ENCODE measurements at regions not wholly inside any gene's neighbourhood (a gene's known extent, or its start where the extent isn't known, plus 50 kb on each side); places are given as distances from the start of the nearest gene placed in this dataset.
"Not testable (repeated sequence)": the region's sequence is repeated elsewhere in the genome, so short reads cannot be mapped to it uniquely, and the experiment has no call there.

DNA sequence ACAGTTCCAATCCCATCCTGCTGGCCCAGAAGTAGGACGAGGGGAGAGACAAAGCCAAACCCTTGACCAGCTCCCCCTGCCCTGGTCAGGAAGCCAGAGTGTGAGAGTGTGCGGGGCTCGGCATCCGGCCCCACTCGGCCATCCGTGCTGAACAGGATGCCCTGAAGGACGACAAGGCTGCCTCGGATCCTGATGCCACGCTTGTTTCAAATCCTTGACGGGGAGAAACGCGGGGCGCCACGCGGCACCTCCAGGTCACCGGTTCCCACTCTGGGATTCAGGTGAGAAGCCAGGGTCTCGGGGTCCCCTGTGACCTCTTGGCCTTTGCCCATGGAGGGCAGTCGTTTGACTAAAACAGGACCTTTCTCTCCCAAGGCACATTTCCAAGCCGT, 167.8 kb downstream of the BRD1 start:
- DNase-seq (ENCODE audit: low read depth in 2 of 2): no peak

DNA sequence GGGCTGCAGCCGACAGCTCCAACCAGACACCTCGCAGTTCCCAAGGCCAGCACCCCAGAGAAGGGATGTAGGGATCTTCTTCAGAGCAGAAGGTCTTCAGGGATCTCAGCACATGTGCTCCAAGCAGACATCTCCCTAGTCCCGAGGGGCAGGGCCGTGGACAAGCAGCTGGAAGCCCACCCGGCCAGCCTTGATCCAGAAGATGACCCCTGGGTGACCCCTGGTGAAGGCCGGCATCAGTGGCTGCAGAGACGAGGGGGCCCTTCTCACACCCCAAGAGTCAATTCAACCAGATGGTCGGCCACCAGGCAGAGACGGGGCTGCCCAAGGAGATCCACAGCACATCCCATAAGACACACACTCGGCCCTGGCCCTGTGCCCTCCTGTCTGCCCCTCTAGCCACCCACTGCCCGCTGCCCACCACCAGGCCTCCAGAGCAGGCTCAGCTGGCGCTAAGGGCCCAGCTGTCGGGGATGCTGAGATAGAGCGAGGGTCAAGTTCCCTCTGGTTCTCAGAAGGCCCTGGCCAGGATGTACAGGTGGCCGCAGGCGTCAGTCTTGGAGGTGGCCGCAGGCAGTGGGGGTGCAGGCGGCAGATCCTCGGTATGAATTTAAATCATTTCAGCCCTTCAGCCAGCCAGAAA, 168.3 kb downstream of the BRD1 start:
- DNase-seq (ENCODE audit: low read depth in 2 of 2): no peak

DNA sequence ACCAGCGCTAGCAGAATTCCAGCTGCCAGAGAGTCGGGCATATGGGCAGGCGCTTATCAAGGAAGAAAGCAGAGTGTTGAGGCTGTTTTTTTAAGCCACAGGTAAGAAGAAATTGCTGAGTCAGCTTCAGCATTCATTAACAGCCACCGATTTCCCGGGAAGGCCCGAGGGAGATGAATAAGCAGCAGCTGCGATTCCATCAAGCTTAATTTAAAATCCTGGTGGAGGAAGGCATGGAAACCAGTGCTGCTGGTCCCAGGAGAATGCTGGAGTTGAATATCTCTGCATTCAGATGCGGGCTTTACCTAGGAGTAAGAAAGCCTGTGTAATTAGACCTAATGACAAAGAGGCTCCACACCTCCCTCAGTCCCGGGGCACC, 168.8 kb downstream of the BRD1 start:
- no peak for DNase-seq (ENCODE audit: low read depth in 2 of 2)

DNA sequence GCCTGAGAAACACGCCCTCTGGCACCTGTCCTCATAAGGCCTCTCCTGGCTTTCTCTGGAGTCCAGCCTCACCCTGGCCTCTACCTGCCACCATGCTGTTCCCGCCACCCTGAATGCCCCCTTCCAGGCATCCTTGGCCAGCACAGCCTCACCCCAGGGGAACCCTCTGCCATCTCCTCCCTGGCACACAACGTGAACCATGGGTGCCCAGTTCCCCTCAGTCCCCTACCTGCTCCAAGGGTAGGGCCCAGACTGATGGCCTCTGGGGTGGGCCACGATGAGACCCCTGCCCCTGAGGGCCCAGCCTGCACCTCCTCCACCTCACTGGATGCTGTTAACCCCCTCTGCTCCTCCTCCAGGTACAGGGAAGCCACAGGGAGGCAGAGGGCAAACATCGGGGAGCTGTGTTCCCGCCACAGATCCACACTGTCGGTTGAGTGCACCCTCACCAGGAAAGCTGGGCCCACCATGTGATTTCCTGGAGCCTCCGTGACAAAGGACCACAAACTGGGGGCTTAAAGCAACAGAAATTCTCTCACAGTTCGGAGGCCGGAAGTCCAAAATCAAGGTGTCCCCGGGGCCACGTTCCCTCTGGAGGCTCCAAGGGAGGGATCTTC, 169.6 kb downstream of the BRD1 start:
- no peak for DNase-seq (ENCODE audit: low read depth in 2 of 2)

DNA sequence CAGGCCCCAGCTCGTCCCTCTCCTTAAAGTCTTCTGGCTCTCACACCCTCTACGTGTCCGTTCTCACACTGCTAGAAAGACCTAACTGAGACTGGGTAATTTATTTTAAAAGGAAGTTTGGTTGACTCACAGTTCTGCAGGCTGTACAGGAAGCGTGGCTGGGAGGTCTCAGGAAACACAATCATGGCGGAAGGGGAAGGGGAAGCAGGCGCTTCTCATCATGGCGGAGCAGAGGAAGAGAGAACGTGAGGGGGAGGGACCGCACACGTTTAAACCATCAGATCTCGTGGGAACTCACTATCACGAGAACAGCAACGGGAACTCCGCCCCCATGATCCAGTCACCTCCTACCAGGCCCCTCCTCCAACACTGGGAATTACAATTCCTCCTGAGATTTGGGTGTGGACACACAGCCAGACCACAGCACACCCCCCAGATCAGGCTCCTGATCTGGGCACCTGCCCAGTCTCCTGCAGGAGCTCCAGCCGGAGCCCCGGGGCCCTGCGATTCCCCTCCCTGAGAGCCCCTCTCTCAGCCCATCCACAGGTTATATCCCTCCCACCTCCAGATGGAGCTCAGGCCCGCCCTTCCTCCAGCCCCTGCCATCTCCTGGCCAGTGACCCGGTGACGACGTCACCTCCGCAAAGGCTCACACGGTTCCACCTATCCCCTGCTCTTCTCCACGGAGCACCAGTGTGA, 170.2 kb downstream of the BRD1 start:
- DNase-seq (ENCODE audit: low read depth in 2 of 2): no peak

DNA sequence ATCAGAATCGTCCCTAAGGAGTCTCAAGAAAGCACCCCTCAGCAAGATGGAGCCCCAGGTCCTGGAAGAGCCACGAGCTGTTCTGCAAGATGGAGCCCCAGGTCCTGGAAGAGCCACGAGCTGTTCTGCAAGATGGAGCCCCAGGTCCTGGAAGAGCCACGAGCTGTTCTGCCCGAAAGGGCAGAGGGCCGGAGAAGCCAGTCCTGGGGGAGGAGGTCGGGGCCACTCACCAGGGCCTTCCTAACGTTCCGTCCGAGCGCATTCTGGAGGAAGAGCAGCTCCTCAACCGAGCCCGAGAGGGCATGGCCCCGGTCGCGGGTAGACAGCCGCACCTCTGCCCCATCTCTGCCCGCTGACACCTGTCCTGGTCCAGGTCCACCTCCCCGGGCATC, 170.8 kb downstream of the BRD1 start:
- not testable (repeated sequence) for DNase-seq (ENCODE audit: low read depth in 2 of 2)

DNA sequence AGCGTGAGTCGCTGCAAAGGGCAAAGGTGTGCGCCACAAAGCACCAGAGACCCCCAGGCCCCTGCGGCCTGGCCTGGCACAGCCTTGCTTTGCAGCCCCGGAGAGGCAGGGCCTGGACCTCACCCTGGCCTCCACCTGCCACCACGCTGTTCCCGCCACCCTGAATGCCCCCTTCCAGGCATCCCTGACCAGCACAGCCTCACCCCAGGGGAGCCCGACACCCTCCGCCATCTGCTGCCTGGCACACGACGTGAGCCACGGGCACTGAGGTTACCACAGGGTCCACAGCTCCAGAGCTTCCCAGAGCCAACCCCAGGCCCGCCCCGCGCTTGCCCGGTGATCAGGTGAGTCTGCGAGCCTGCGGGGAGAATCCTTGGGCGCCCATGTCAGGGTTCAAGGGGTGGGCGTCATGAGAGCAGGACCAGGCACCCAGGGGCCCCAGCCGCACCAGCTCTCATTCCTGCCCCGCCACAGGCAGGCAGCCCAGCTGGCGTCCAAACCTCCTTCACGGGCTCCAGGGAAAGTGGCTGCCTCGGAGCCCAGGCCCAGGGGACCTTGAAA, 171.3 kb downstream of the BRD1 start:
- DNase-seq (ENCODE audit: low read depth in 2 of 2): no peak

DNA sequence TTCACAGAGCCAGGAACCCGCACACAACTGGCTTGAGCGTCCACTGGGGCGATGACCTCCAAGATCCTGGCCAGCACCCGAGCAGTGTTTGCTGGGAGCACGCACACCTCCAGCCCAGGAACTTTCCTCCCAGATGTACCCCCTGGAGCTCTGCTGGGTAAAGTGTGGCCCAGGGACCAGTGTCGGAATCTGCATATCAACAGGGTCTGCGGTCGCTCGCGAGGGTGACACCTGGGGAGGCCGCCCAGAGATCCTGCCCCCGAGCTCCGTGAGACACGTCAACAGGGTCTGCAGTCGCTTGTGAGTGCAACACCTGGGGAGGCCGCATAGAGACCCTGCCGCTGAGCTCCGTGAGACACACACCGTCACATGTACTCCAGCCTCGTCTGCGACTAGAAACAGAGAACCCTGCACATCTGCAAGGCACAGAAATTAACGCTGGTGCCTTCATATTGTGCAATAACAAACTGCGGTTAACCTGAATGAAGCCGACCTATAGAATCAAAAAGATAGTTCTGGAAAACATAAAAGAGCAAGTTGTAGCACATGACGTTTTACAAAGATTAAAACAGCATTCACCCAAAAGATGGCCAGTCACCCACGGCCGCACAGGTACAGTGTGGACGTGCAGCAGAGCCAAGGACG, 172.4 kb downstream of the BRD1 start:
- DNase-seq (ENCODE audit: low read depth in 2 of 2): no peak

DNA sequence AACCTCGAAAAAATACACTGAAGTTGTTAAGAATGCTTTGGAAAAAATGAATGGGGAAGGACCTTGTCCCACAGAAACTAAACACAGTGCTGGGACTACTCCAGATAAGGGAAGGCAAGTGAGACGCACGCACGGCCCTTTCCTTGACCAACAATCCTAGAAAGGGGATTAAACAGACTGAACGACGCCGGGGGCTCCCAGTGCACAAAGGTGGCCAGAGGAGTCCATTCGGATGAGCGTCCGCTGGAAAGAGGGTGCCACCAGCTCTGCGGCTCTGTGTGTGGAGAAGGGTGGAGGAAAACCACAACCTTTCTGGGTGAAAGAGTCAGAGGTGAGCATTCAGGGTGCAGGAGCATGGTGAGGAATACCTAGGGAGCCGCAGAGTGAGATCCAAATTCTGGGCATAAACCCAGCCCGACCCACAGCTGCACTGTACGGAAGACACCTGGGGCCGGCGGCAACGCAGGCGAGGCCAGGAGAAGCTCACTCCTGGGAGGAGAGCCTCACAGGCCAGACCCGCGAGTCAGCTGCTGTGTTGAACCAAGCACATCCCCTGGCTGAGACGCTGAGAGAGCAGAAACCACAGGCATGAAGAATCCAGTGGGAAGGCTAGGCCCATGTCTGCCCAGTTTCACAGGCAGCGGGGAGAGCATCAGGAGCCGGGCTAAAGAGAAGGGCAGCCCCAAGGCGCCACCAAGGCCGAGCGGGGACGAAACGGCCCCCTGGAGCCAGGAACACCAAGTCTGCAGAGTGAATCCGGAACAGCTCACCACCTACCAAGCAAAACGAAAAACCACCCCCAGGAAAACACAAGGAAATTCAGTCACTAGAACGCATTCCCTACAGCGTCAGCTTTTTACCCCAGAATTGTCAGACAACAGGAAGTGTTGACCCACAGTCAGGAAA, 177.1 kb downstream of the BRD1 start:
- DNase-seq (ENCODE audit: low read depth in 2 of 2): no peak

DNA sequence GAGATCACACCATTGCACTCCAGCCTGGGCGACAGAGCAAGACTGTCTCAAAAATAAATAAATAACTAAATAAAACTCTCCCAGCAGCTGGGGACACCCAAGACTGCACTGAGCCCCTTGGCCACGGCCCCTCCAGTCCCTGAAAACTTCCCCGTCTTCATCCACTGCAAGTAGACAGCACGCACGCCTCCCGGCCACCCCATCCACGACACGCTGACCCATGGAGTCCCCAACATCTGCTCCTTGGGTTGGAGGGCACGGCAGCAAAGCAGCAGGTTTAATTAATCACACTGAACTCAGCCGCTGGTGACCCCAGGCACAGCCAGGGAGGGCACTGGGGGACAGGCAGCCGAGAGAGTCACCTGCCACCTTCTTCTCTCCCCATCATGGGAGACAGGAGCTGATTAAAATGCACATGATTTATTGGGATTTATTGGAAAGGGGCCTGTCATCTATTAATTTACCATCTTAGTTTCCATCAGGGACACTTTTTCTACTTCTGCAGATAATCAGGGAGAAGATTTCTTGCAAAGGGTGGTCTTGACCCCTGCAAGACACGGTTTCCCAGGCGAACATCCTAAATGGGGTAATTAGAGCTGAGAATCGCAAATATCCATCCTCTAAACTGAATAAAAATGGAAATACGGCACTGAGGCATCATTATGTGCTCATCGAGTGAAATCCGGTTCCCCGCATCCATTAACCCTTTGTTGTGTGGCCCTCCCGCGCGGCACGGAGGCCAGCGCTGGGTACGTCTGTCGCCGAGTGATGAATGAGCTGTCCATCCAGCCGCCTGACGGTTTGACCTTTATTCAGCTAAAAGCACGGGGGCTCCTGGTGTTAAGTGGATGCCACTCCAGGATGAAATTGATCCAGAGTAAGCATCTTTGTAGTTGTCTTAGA, 178.3 kb downstream of the BRD1 start:
- no peak for DNase-seq (ENCODE audit: low read depth in 2 of 2)

DNA sequence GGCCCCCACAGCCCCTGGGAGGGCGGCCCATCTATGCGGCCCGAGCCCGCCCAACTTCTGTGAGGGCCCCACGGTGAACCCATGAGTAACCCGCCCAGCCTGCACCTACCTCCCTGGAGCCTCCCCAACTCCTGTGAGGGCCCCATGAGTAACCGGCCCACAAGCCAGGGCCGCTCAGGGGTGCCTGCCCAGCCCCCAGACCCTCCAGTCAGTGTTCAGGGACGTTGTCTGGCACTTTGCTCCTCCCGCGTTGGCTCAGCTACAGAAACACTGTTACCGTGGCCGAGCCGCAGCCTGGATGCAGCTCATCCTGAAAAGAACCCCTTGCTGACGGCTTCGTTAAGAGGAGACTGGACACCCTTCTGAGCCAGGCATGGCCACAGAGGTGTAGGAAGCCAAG, 179.6 kb downstream of the BRD1 start:
- DNase-seq (ENCODE audit: low read depth in 2 of 2): no peak

DNA sequence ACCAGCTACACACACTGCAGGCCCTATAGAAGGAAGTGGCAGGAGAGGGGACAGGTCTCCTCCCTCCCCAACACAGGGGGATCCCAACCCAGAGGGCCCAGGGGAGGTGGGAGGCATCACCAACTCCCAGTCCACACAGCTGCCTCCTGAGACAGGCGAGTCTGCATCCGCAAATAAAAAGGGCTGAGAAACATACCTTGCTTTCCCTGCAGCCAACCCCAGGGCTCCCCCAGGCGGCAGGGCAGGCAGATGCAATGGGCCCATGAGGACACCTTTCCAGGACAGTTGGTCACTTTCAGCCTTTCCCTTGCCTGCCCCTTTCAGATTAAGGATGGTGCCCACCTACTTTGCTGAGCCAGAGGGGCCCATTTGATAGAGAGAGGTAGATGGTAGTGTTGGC, 180.0 kb downstream of the BRD1 start:
- no peak for DNase-seq (ENCODE audit: low read depth in 2 of 2)

DNA sequence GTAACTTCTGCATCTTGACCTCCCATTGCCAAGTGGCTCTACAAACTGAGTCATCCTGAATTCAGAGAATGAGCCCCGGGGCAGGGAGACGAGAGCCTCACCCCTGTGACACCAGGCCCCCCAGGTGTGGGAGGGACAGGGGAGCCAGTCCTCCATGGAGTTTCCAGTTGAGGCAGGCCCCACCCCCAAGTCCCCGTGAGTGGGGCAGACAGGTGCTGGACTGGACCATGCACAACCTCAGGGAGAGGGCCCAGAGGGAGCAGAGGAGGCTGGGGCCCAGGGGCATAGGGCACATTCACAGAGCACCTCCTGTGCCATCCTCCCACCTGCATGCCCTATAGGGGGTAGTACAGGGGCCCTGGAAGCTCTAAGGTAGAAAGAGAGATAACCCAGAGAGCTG, 180.8 kb downstream of the BRD1 start:
- no peak for DNase-seq (ENCODE audit: low read depth in 2 of 2)

DNA sequence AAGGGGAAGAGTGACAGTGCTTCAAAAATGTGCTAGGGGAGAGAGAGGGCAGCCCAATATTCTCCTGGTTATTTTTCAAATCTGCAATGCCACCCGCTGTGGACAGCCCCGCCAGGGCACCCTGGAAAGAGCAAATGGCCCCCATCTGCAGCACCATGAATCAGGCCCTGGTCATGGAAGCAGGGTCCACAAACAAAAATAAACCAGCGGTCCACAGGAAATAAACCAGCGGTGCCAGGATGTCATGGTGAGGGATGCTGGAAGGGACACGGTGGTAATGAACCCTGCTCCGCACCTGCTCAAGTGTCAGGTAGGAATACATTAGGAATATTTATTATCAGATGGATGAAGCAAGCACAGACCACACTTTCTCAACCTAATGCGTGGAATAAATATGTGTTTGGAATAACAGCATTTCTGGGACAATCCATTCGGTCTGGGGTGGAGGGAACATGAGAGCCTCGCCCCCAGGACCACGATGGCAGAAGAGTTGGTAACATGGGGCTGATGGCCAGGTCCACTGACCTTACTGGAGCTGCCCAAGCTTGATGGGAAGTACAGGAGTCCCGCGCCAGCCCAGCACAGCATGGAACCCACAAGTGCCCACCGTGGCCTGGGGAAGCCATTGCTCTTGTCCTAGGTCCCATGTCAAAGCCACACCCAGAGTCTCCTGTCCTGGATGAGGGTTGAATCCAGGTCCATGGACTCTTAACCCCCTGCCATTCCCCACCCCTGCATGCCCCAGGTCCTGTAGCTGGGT, 181.7 kb downstream of the BRD1 start:
- DNase-seq (ENCODE audit: low read depth in 2 of 2): no peak

DNA sequence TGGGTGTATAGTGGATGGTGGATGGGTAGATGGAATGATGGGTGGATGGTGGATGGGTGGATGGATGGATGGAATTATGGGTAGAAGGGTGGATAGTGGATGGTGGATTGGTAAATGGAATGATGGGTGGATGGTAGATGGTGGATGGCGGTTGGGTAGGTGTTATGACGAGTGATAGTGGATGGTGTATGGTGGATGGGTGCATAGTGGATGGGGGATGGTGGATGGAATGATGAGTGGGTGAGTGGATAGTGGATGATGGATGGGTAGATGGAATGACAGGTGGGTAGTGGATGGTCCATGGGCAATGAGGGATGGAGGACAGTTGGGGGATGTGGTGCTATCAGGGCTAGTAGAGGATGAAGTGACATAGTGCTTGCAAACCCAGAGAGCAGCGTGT, 182.4 kb downstream of the BRD1 start:
- DNase-seq (ENCODE audit: low read depth in 2 of 2): no peak

DNA sequence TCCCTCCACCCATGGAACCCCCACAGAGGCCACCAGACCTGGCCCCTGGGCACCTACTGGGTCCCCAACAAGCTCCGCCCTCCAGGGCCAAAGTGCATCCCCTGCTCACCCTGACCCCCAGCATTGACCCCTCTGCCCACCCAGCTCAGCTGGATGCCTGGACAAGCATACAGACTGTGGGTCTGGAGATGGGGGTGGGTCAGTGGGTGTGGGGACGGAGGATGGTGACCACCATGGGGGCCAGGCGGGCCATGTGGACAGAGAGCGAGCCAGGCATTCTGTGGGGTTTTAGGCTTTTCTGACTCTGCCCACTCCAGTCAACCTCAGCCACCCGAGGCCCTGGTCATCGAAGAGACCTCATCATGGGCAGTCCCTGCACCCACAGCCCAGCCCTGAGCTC, 183.7 kb downstream of the BRD1 start:
- no peak for DNase-seq (ENCODE audit: low read depth in 2 of 2)

DNA sequence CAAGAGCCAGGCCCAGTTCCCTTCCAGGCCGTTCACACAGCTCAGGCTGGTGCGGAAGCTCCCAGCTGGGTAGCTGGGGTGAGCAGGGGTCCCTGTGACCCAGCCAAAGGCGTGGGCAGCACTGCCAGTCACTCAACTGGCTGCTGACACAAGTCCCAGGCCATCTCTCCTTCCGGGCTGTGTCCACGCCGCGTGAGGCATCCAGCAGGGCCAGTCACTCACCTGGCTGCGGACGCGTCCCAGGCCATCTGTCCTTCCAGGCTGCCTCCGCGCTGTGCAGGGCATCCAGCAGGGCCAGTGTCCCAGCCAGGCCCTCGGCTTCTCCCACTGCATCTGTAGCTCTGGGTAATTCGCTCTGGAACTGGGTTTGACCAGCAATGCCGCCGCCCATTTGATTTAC, 184.2 kb downstream of the BRD1 start:
- DNase-seq (ENCODE audit: low read depth in 2 of 2): no peak

DNA sequence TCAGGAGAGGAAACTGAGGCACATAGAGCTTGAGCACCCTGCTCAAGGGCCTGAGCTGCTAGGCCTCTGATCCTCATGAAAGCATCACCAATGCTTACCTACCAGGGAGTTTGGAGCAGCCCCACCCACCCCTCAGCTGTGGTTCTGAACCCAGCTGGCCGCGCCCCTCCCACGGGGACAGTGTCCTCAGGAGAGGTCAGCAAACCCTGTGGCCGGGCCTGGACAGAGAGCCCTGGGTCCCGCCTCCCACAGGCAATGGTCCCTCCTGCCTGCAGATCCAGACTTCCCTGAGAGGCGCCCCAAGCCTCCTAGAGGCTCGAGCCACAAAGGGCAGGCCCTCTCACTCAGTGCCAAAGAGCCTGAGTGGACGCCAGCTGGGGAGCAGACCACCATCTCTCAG, 184.9 kb downstream of the BRD1 start:
- no peak for DNase-seq (ENCODE audit: low read depth in 2 of 2)

DNA sequence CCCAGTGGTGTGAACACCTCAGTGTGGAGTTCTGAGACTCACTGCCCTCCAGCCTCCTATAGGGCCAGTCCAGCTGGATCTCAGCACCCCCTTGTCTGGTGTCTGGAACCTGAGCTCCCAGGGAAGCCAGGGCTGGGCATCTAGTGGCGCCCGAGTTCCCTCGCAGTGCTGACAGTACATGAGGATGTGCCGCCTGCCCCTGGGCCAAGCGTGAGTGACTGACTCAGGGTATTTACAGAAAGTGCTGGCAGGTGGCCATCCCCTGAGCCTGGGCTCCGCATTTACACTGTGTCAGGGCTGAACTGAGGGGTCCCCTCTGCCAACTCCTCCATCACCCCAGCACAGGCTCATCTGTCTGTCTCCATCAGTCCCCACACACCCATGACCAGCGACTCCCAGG, 185.3 kb downstream of the BRD1 start:
- no peak for DNase-seq (ENCODE audit: low read depth in 2 of 2)

DNA sequence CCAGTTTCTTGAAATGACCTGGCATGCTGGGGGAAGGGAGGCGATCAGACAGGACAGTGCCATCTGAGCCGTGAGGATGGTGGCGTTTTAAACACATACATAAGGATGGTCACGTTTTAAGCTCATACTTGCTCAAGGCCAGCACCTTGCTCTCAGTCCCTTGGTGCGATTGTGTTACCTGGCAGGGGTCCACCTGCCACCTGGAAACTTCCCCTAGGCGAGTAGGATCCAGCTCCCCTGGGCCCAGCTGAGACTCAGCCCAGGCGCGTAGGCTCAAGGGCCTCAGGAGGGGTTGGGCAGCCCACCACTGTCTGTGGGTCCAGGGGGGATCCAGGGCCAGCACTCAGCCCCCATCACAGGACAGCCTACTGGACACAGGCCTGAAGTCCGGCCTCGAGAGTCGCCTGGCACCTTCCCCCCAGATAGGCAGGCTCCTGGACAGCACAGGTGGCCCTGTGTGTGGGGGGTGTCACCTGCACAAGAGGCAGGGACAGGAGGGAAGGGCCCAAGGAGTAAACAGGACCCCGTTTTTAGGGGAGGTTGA, 185.8 kb downstream of the BRD1 start:
- DNase-seq (ENCODE audit: low read depth in 2 of 2): no peak
